ENCODE measurements at regions not wholly inside any gene's neighbourhood (a gene's known extent, or its start where the extent isn't known, plus 50 kb on each side); places are given as distances from the start of the nearest gene placed in this dataset.
"Not testable (repeated sequence)": the region's sequence is repeated elsewhere in the genome, so short reads cannot be mapped to it uniquely, and the experiment has no call there.

GRCh38 chr14:92223025-92223424 is 99.9 kb upstream of the SLC24A4 start:
- no peak for DNase-seq

GRCh38 chr14:92224358-92224954 is 98.5 kb upstream of the SLC24A4 start:
- DNase-seq: no peak

- DNase-seq: no peak
Observed at GRCh38 chr14:92225731-92226130, 97.2 kb upstream of the SLC24A4 start.

GRCh38 chr14:92226166-92226565 is 96.8 kb upstream of the SLC24A4 start:
- not testable (repeated sequence) for DNase-seq

- no peak for DNase-seq
Observed at GRCh38 chr14:92236243-92236900, 86.6 kb upstream of the SLC24A4 start.

- no peak for DNase-seq
Observed at GRCh38 chr14:92240658-92241057, 82.3 kb upstream of the SLC24A4 start.

GRCh38 chr14:92241966-92242595 is 80.9 kb upstream of the SLC24A4 start:
- no peak for DNase-seq

GRCh38 chr14:92244805-92245204 is 78.2 kb upstream of the SLC24A4 start:
- no peak for DNase-seq

- DNase-seq: no peak
Observed at GRCh38 chr14:92247341-92247740, 75.6 kb upstream of the SLC24A4 start.

- no peak for DNase-seq
Observed at GRCh38 chr14:92247947-92248346, 75.0 kb upstream of the SLC24A4 start.

GRCh38 chr14:92248696-92249095 is 74.3 kb upstream of the SLC24A4 start:
- DNase-seq: no peak

- DNase-seq: not testable (repeated sequence)
Observed at GRCh38 chr14:92250366-92250765, 72.6 kb upstream of the SLC24A4 start.

GRCh38 chr14:92252323-92252722 is 70.6 kb upstream of the SLC24A4 start:
- no peak for DNase-seq

- DNase-seq: no peak
Observed at GRCh38 chr14:92253381-92253894, 69.5 kb upstream of the SLC24A4 start.

GRCh38 chr14:92254786-92255185 is 68.2 kb upstream of the SLC24A4 start:
- peak; percentile 26 to 30 for DNase-seq

GRCh38 chr14:92258934-92259333 is 64.0 kb upstream of the SLC24A4 start:
- no peak for DNase-seq

- no peak for DNase-seq
Observed at GRCh38 chr14:92259613-92260357, 63.2 kb upstream of the SLC24A4 start.

- DNase-seq: no peak
Observed at GRCh38 chr14:92263681-92264080, 59.3 kb upstream of the SLC24A4 start.

- no peak for DNase-seq
Observed at GRCh38 chr14:92264195-92264594, 58.8 kb upstream of the SLC24A4 start.

GRCh38 chr14:92266216-92266615 is 56.7 kb upstream of the SLC24A4 start:
- no peak for DNase-seq
